Body of pancreas (tissue), 4 donors: ENCODE measurements at regions not wholly inside any gene's neighbourhood (a gene's known extent, or its start where the extent isn't known, plus 50 kb on each side); places are given as distances from the start of the nearest gene placed in this dataset.

ENCODE experiments used
- CTCF ChIP-seq, 7 experiments: fragments of 450-650 bp in 4 of 7; fragments of 200-600 bp in 3 of 7; sonication (generic) in 3 of 7; IDR thresholded peaks; one replicate each; pipeline ENCODE4 v1.5.1; 2016 to 2019; ENCODE audit warnings: antibody characterized with exemption in 7 of 7
- POLR2A ChIP-seq, 3 donors: fragments of 450-650 bp; IDR thresholded peaks; one replicate each; pipeline ENCODE4 v1.6.1; 2016; ENCODE audit warnings: antibody characterized with exemption in 3 of 3, mild to moderate bottlenecking in 2 of 3

- TF ChIP-seq CTCF (IDR thresholded peaks at IDR 0.05) (no peak), POLR2A (IDR thresholded peaks at IDR 0.05) (no peak)
These were observed 620.3 kb upstream of the POU3F3 start for GRCh38 chr2:104233591-104233990.
